ENCODE measurements at regions not wholly inside any gene's neighbourhood (a gene's known extent, or its start where the extent isn't known, plus 50 kb on each side); places are given as distances from the start of the nearest gene placed in this dataset.

GRCh38 chr20:12327205-12327604 is 409.5 kb downstream of the BTBD3 start:
- no peak for FAIRE-seq
- TF ChIP-seq FIP1L1 (IDR thresholded peaks at IDR 0.05; ENCODE audit: low read depth, low read length, poor library complexity, severe bottlenecking) (no peak), THAP7 (CRISPR knock-in tag; IDR thresholded peaks at IDR 0.05) (no peak), ZC3H8 (IDR thresholded peaks at IDR 0.05) (no peak)
- TF ChIP-seq, protein P1, sequence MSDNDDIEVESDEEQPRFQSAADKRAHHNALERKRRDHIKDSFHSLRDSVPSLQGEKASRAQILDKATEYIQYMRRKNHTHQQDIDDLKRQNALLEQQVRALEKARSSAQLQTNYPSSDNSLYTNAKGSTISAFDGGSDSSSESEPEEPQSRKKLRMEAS (CRISPR knock-in tag; IDR thresholded peaks at IDR 0.05), result no peak
- TF ChIP-seq, protein P2, sequence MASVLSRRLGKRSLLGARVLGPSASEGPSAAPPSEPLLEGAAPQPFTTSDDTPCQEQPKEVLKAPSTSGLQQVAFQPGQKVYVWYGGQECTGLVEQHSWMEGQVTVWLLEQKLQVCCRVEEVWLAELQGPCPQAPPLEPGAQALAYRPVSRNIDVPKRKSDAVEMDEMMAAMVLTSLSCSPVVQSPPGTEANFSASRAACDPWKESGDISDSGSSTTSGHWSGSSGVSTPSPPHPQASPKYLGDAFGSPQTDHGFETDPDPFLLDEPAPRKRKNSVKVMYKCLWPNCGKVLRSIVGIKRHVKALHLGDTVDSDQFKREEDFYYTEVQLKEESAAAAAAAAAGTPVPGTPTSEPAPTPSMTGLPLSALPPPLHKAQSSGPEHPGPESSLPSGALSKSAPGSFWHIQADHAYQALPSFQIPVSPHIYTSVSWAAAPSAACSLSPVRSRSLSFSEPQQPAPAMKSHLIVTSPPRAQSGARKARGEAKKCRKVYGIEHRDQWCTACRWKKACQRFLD (CRISPR knock-in tag; IDR thresholded peaks at IDR 0.05), result no peak
- Histone ChIP-seq H3K4me2 (ENCODE audit: insufficient read depth, low read length) (no peak overlapping the region), H3K9ac (ENCODE audit: insufficient read depth in 1 of 2, low read depth in 2 of 2, low read length in 2 of 2) (no peak overlapping the region), H2AFZ (ENCODE audit: low read depth, low read length) (no peak overlapping the region), H3K27me3 (ENCODE audit: control insufficient read depth in 2 of 2, insufficient read depth in 2 of 2, low read length in 2 of 2) (no peaks in the 10 kb centered on the region), H4K20me1 (replicated peaks; ENCODE audit: control insufficient read depth, insufficient read depth, low read length) (no peaks in the 10 kb centered on the region), H3K4me3 (no peak overlapping the region), H3K79me2 (ENCODE audit: control insufficient read depth, insufficient read depth, low read length) (no peaks in the 10 kb centered on the region), H3K9me1 (ENCODE audit: control insufficient read depth, insufficient read depth, low read length) (no peaks in the 10 kb centered on the region), H3K36me3 (ENCODE audit: control insufficient read depth, insufficient read depth, low read length) (no peaks in the 10 kb centered on the region), H3K9me3 (replicated peaks; ENCODE audit: control insufficient read depth, insufficient read depth, low read depth, low read length) (no peaks in the 10 kb centered on the region; the same call in 1 of the 2 replicates), H3K4me1 (replicated peaks in 1 of 2; ENCODE audit: control insufficient read depth in 2 of 2, insufficient read depth in 2 of 2, low read length in 2 of 2) (no peaks in the 10 kb centered on the region), H3K27ac (ENCODE audit: extremely low read depth, low read depth, low read length) (no peak overlapping the region)
- no TSS peak for BruUV-seq (replicated peaks)
- in situ Hi-C loops (cut with MboI), result no loop called here
- intact Hi-C loops (cut with micrococcal nuclease), result no loop called here
- ATAC-seq, result no peak
- WGBS (ENCODE audit: insufficient coverage, low coverage, missing lambda C conversion rate), result 6% methylated on average over 2 of the region's 2 CpGs
- DNase-seq (ENCODE audit: extremely low read depth in 1 of 4, low spot score in 3 of 4), result no peak
- CTCF ChIA-PET (ENCODE audit: low intra/inter-chr PET ratio), result no interaction called here
- POLR2A ChIA-PET, result no interaction called here
